PC-3 (cell line): ENCODE measurements at regions not wholly inside any gene's neighbourhood (a gene's known extent, or its start where the extent isn't known, plus 50 kb on each side); places are given as distances from the start of the nearest gene placed in this dataset.

ENCODE experiments used
- EZH2 ChIP-seq: fragments of 300-600 bp; sonication (generic); IDR thresholded peaks from one replicate; pipeline ENCODE4 v1.6.1; 2017; ENCODE audit warnings: antibody characterized with exemption, mild to moderate bottlenecking, low read length; ENCODE audit not compliant: unreplicated experiment
- TF ChIP-seq, protein P1 (sequence below): fragments of 300-600 bp; sonication (generic); conservative IDR thresholded peaks from 2 replicates; pipeline ENCODE4 v1.5.1; 2017; ENCODE audit warnings: antibody characterized with exemption, low read depth, mild to moderate bottlenecking, low read length

DNA sequence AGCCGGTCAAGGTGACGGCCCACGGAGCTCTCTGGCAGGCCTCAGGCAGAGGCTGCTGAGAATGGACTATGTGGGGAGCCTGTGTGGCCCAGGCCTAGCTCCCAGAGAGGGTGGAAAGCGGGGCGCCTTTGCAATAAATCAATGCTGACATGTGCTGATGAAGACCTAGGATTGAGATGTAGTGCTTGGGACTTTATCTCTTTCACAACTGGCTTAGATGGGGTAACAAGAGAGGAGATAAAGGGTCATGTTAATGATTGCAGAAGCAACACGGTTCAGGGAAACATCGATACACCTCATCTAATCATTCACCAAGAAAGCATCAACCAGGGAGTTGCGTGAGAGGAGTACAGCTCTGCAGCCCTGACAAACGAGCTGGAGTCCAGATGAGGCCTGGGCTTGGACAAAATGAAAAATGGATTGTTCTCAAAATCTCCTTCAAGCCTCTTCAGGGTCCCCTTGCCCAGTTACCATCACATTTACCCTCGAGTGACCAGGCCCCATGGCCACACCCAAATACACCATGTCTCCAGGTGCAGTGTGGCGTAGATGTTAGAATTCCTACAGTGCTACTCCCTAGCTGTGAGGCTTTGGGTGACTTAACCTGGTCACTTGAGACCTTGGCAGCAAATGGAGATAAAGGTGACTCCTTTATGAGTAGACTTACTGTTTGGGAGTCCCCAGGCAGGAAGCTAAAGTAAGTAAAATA lies 146.4 kb upstream of the LIPC start:
- TF ChIP-seq, protein P1, sequence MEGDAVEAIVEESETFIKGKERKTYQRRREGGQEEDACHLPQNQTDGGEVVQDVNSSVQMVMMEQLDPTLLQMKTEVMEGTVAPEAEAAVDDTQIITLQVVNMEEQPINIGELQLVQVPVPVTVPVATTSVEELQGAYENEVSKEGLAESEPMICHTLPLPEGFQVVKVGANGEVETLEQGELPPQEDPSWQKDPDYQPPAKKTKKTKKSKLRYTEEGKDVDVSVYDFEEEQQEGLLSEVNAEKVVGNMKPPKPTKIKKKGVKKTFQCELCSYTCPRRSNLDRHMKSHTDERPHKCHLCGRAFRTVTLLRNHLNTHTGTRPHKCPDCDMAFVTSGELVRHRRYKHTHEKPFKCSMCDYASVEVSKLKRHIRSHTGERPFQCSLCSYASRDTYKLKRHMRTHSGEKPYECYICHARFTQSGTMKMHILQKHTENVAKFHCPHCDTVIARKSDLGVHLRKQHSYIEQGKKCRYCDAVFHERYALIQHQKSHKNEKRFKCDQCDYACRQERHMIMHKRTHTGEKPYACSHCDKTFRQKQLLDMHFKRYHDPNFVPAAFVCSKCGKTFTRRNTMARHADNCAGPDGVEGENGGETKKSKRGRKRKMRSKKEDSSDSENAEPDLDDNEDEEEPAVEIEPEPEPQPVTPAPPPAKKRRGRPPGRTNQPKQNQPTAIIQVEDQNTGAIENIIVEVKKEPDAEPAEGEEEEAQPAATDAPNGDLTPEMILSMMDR = no peak
- no peak for TF ChIP-seq EZH2
